ENCODE measurements at regions not wholly inside any gene's neighbourhood (a gene's known extent, or its start where the extent isn't known, plus 50 kb on each side); places are given as distances from the start of the nearest gene placed in this dataset.

GRCh38 chr3:191123231-191123630, 75.8 kb upstream of the OSTN start:
- no peaks in the 10 kb centered on the region for H3K79me2 ChIP-seq (ENCODE audit: control insufficient read depth, insufficient read depth, low read length)
- H3K4me3 ChIP-seq (ENCODE audit: low read length), result no peak overlapping the region
- H2BK15ac ChIP-seq (replicated peaks; ENCODE audit: low read depth), result no peak overlapping the region
- H3K56ac ChIP-seq (ENCODE audit: low read length), result no peak overlapping the region
- no peaks in the 10 kb centered on the region for H3K4me1 ChIP-seq (ENCODE audit: control insufficient read depth, low read depth, low read length)
- no peak overlapping the region for H2BK120ac ChIP-seq (ENCODE audit: low read depth, low read length)
- no peaks in the 10 kb centered on the region for H3K36me3 ChIP-seq (ENCODE audit: control insufficient read depth, insufficient read depth, low read length)
- H3K23ac ChIP-seq (ENCODE audit: low read length), result no peak overlapping the region
- no peak overlapping the region for H3K4me2 ChIP-seq (ENCODE audit: low read length)
- H3K27ac ChIP-seq (ENCODE audit: low read depth, low read length), result no peak overlapping the region
- DNase-seq, result no peak
- no peak overlapping the region for H4K5ac ChIP-seq (ENCODE audit: low read length)
- H4K8ac ChIP-seq (ENCODE audit: low read depth, low read length), result no peak overlapping the region
- no peaks in the 10 kb centered on the region for H3K79me1 ChIP-seq (ENCODE audit: low read length)
- H3K27me3 ChIP-seq (ENCODE audit: insufficient read depth, low read length, poor library complexity), result no peaks in the 10 kb centered on the region
- H2AK5ac ChIP-seq (ENCODE audit: low read length), result no peak overlapping the region
- H2BK5ac ChIP-seq (ENCODE audit: low read length), result no peak overlapping the region
- no peak overlapping the region for H3K18ac ChIP-seq (ENCODE audit: low read length)
- no peak overlapping the region for H3K9ac ChIP-seq (ENCODE audit: low read length)
- H3K4ac ChIP-seq (ENCODE audit: low read depth, low read length), result no peak overlapping the region

- Histone ChIP-seq H2AK5ac (ENCODE audit: low read length) (no peak overlapping the region), H4K8ac (ENCODE audit: low read depth, low read length) (no peak overlapping the region), H3K18ac (ENCODE audit: low read length) (no peak overlapping the region), H3K79me1 (ENCODE audit: low read length) (no peaks in the 10 kb centered on the region), H3K23ac (ENCODE audit: low read length) (no peak overlapping the region), H3K4me1 (ENCODE audit: control insufficient read depth, low read depth, low read length) (no peaks in the 10 kb centered on the region), H3K36me3 (ENCODE audit: control insufficient read depth, insufficient read depth, low read length) (no peaks in the 10 kb centered on the region), H2BK120ac (ENCODE audit: low read depth, low read length) (no peak overlapping the region), H3K56ac (ENCODE audit: low read length) (no peak overlapping the region), H3K79me2 (ENCODE audit: control insufficient read depth, insufficient read depth, low read length) (no peaks in the 10 kb centered on the region), H3K4me2 (ENCODE audit: low read length) (no peak overlapping the region), H3K4me3 (ENCODE audit: low read length) (no peak overlapping the region), H4K5ac (ENCODE audit: low read length) (no peak overlapping the region), H3K9ac (ENCODE audit: low read length) (no peak overlapping the region), H3K27ac (ENCODE audit: low read depth, low read length) (no peak overlapping the region), H2BK15ac (replicated peaks; ENCODE audit: low read depth) (no peak overlapping the region), H2BK5ac (ENCODE audit: low read length) (no peak overlapping the region), H3K27me3 (ENCODE audit: insufficient read depth, low read length, poor library complexity) (no peaks in the 10 kb centered on the region), H3K4ac (ENCODE audit: low read depth, low read length) (no peak overlapping the region)
- WGBS (ENCODE audit: extremely low coverage, insufficient coverage, low lambda C conversion rate), result no CpG with 5 or more reads among the region's 2 CpGs
- no peak for DNase-seq
Measured at GRCh38 chr3:191120447-191121298, 78.4 kb upstream of the OSTN start.

- no peak overlapping the region for H3K23ac ChIP-seq (ENCODE audit: low read length)
- no peak overlapping the region for H3K4ac ChIP-seq (ENCODE audit: low read depth, low read length)
- H3K79me2 ChIP-seq (ENCODE audit: control insufficient read depth, insufficient read depth, low read length), result no peaks in the 10 kb centered on the region
- no peak overlapping the region for H2BK15ac ChIP-seq (replicated peaks; ENCODE audit: low read depth)
- H3K36me3 ChIP-seq (ENCODE audit: control insufficient read depth, insufficient read depth, low read length), result no peaks in the 10 kb centered on the region
- H2AK5ac ChIP-seq (ENCODE audit: low read length), result no peak overlapping the region
- WGBS (ENCODE audit: extremely low coverage, insufficient coverage, low lambda C conversion rate), result no CpG with 5 or more reads among the region's 3 CpGs
- H3K27me3 ChIP-seq (ENCODE audit: insufficient read depth, low read length, poor library complexity), result no peaks in the 10 kb centered on the region
- H3K18ac ChIP-seq (ENCODE audit: low read length), result no peak overlapping the region
- H4K8ac ChIP-seq (ENCODE audit: low read depth, low read length), result no peak overlapping the region
- no peak overlapping the region for H4K5ac ChIP-seq (ENCODE audit: low read length)
- DNase-seq, result no peak
- no peaks in the 10 kb centered on the region for H3K4me1 ChIP-seq (ENCODE audit: control insufficient read depth, low read depth, low read length)
- no peak overlapping the region for H2BK5ac ChIP-seq (ENCODE audit: low read length)
- H3K56ac ChIP-seq (ENCODE audit: low read length), result no peak overlapping the region
- no peak overlapping the region for H2BK120ac ChIP-seq (ENCODE audit: low read depth, low read length)
- H3K4me2 ChIP-seq (ENCODE audit: low read length), result no peak overlapping the region
- H3K9ac ChIP-seq (ENCODE audit: low read length), result no peak overlapping the region
- no peaks in the 10 kb centered on the region for H3K79me1 ChIP-seq (ENCODE audit: low read length)
- H3K4me3 ChIP-seq (ENCODE audit: low read length), result no peak overlapping the region
- no peak overlapping the region for H3K27ac ChIP-seq (ENCODE audit: low read depth, low read length)
Measured at GRCh38 chr3:191119415-191120295, 79.4 kb upstream of the OSTN start.

GRCh38 chr3:191111722-191112121, 87.3 kb upstream of the OSTN start:
- H3K79me1 ChIP-seq (ENCODE audit: low read length), result no peaks in the 10 kb centered on the region
- no peak overlapping the region for H2AK5ac ChIP-seq (ENCODE audit: low read length)
- no peak overlapping the region for H3K27ac ChIP-seq (ENCODE audit: low read depth, low read length)
- H2BK5ac ChIP-seq (ENCODE audit: low read length), result no peak overlapping the region
- H4K5ac ChIP-seq (ENCODE audit: low read length), result no peak overlapping the region
- H4K8ac ChIP-seq (ENCODE audit: low read depth, low read length), result no peak overlapping the region
- no peak overlapping the region for H3K9ac ChIP-seq (ENCODE audit: low read length)
- WGBS (ENCODE audit: extremely low coverage, insufficient coverage, low lambda C conversion rate), result no CpG with 5 or more reads among the region's 3 CpGs
- no peaks in the 10 kb centered on the region for H3K79me2 ChIP-seq (ENCODE audit: control insufficient read depth, insufficient read depth, low read length)
- no peaks in the 10 kb centered on the region for H3K4me1 ChIP-seq (ENCODE audit: control insufficient read depth, low read depth, low read length)
- H3K4me3 ChIP-seq (ENCODE audit: low read length), result no peak overlapping the region
- no peak overlapping the region for H3K4me2 ChIP-seq (ENCODE audit: low read length)
- H3K56ac ChIP-seq (ENCODE audit: low read length), result no peak overlapping the region
- no peak overlapping the region for H3K4ac ChIP-seq (ENCODE audit: low read depth, low read length)
- H3K18ac ChIP-seq (ENCODE audit: low read length), result no peak overlapping the region
- no peaks in the 10 kb centered on the region for H3K36me3 ChIP-seq (ENCODE audit: control insufficient read depth, insufficient read depth, low read length)
- no peak overlapping the region for H3K23ac ChIP-seq (ENCODE audit: low read length)
- no peaks in the 10 kb centered on the region for H3K27me3 ChIP-seq (ENCODE audit: insufficient read depth, low read length, poor library complexity)
- DNase-seq, result no peak
- no peak overlapping the region for H2BK120ac ChIP-seq (ENCODE audit: low read depth, low read length)
- H2BK15ac ChIP-seq (replicated peaks; ENCODE audit: low read depth), result no peak overlapping the region

GRCh38 chr3:191105418-191105817, 93.6 kb upstream of the OSTN start:
- no peak overlapping the region for H3K23ac ChIP-seq (ENCODE audit: low read length)
- no peak overlapping the region for H4K8ac ChIP-seq (ENCODE audit: low read depth, low read length)
- no peaks in the 10 kb centered on the region for H3K36me3 ChIP-seq (ENCODE audit: control insufficient read depth, insufficient read depth, low read length)
- no CpG with 5 or more reads among the region's 3 CpGs for WGBS (ENCODE audit: extremely low coverage, insufficient coverage, low lambda C conversion rate)
- H3K4me2 ChIP-seq (ENCODE audit: low read length), result no peak overlapping the region
- no peak overlapping the region for H2BK15ac ChIP-seq (replicated peaks; ENCODE audit: low read depth)
- no peak overlapping the region for H3K56ac ChIP-seq (ENCODE audit: low read length)
- no peaks in the 10 kb centered on the region for H3K27me3 ChIP-seq (ENCODE audit: insufficient read depth, low read length, poor library complexity)
- H3K27ac ChIP-seq (ENCODE audit: low read depth, low read length), result no peak overlapping the region
- no peak overlapping the region for H4K5ac ChIP-seq (ENCODE audit: low read length)
- no peaks in the 10 kb centered on the region for H3K4me1 ChIP-seq (ENCODE audit: control insufficient read depth, low read depth, low read length)
- H3K9ac ChIP-seq (ENCODE audit: low read length), result no peak overlapping the region
- H3K79me1 ChIP-seq (ENCODE audit: low read length), result no peaks in the 10 kb centered on the region
- H2BK120ac ChIP-seq (ENCODE audit: low read depth, low read length), result no peak overlapping the region
- H2BK5ac ChIP-seq (ENCODE audit: low read length), result no peak overlapping the region
- H3K18ac ChIP-seq (ENCODE audit: low read length), result no peak overlapping the region
- no peaks in the 10 kb centered on the region for H3K79me2 ChIP-seq (ENCODE audit: control insufficient read depth, insufficient read depth, low read length)
- no peak overlapping the region for H2AK5ac ChIP-seq (ENCODE audit: low read length)
- H3K4ac ChIP-seq (ENCODE audit: low read depth, low read length), result no peak overlapping the region
- no peak overlapping the region for H3K4me3 ChIP-seq (ENCODE audit: low read length)
- DNase-seq, result peak; percentile 4

All from mesendoderm (in vitro differentiated cells).